CD14-positive monocyte (primary cell): ENCODE measurements at regions not wholly inside any gene's neighbourhood (a gene's known extent, or its start where the extent isn't known, plus 50 kb on each side); places are given as distances from the start of the nearest gene placed in this dataset.

Experiments used
- DNase-seq, 3 donors: peaks; one replicate each; pipeline ENCODE4 v3.0.0-alpha.2; 2011 to 2022
- H2AFZ ChIP-seq: 2 replicates; pipeline ENCODE4 v1.6.0; 2012; ENCODE audit warnings: mild to moderate bottlenecking, low read depth, low read length, inconsistent platforms; ENCODE audit not compliant: insufficient read depth, poor library complexity, severe bottlenecking
- H3K27ac ChIP-seq, 2 donors: 1 replicate in 1 of 2; 2 replicates in 1 of 2; pipeline ENCODE4 v1.5.1; 2012 to 2013; ENCODE audit warnings: low read length in 2 of 2, control low read depth in 1 of 2, inconsistent platforms in 1 of 2, low read depth in 1 of 2, mild to moderate bottlenecking in 1 of 2
- H3K27me3 ChIP-seq, 2 donors: one replicate each; pipeline versions ENCODE4 v1.6.0 to v1.6.1; 2011 to 2013; ENCODE audit warnings: low read length in 2 of 2; ENCODE audit not compliant: control insufficient read depth in 2 of 2, insufficient read depth in 2 of 2
- H3K36me3 ChIP-seq, 2 donors: replicated peaks in 1 of 2; 1 replicate in 1 of 2; 2 replicates in 1 of 2; pipeline versions ENCODE4 v1.5.1 to v1.6.1; 2012 to 2013; ENCODE audit warnings: low read length in 2 of 2, control low read depth in 1 of 2, inconsistent platforms in 1 of 2, mild to moderate bottlenecking in 1 of 2; ENCODE audit not compliant: insufficient read depth in 2 of 2, control insufficient read depth in 1 of 2
- H3K4me1 ChIP-seq, 2 donors: 1 replicate in 1 of 2; 2 replicates in 1 of 2; pipeline versions ENCODE4 v1.5.1 to v1.6.1; 2012 to 2013; ENCODE audit warnings: low read length in 2 of 2, control low read depth in 1 of 2, inconsistent platforms in 1 of 2, mild to moderate bottlenecking in 1 of 2, moderate library complexity in 1 of 2; ENCODE audit not compliant: insufficient read depth in 2 of 2, control insufficient read depth in 1 of 2
- H3K4me2 ChIP-seq: replicated peaks from 2 replicates; pipeline ENCODE3; 2012; ENCODE audit warnings: low read length, moderate library complexity, mild to moderate bottlenecking; ENCODE audit not compliant: poor library complexity, severe bottlenecking; ENCODE audit errors: extremely low read depth
- H3K4me3 ChIP-seq, 3 experiments: fragments of 200-600 bp in 1 of 3; sonication (generic) in 1 of 3; replicated peaks in 1 of 3; 1 replicate in 2 of 3; 2 replicates in 1 of 3; pipeline ENCODE4 v1.5.1; 2011 to 2013; ENCODE audit warnings: low read length in 3 of 3, mild to moderate bottlenecking in 3 of 3, control low read depth in 2 of 3, low read depth in 2 of 3, inconsistent platforms in 1 of 3, moderate library complexity in 1 of 3
- H3K79me2 ChIP-seq: 2 replicates; pipeline ENCODE4 v1.6.0; 2012; ENCODE audit warnings: mild to moderate bottlenecking, control low read depth, inconsistent platforms, low read length, moderate library complexity; ENCODE audit not compliant: insufficient read depth
- H3K9ac ChIP-seq: 2 replicates; pipeline ENCODE4 v1.6.0; 2017; ENCODE audit warnings: low read length, mild to moderate bottlenecking; ENCODE audit not compliant: insufficient read depth, poor library complexity, severe bottlenecking
- H3K9me3 ChIP-seq, 2 donors: replicated peaks in 1 of 2; 1 replicate in 1 of 2; 2 replicates in 1 of 2; pipeline versions ENCODE4 v1.5.1 to v1.6.1; 2012 to 2013; ENCODE audit warnings: low read length in 2 of 2, control low read depth in 1 of 2; ENCODE audit not compliant: control insufficient read depth in 1 of 2, insufficient read depth in 1 of 2
- H4K20me1 ChIP-seq: 2 replicates; pipeline ENCODE4 v1.6.0; 2012; ENCODE audit warnings: mild to moderate bottlenecking, low read length, control low read depth, moderate library complexity; ENCODE audit not compliant: insufficient read depth
- H3K27ac Mint-ChIP-seq, 7 donors: one replicate each; pipeline ENCODE4 v1.8.0; 2020; ENCODE audit warnings: mild to moderate bottlenecking in 7 of 7, mixed read lengths in 7 of 7, moderate library complexity in 6 of 7, inconsistent platforms in 2 of 7
- H3K27me3 Mint-ChIP-seq, 3 donors: one replicate each; pipeline ENCODE4 v1.8.0; 2021 to 2022; ENCODE audit warnings: low read depth in 3 of 3, mild to moderate bottlenecking in 3 of 3, mixed read lengths in 3 of 3, moderate library complexity in 3 of 3, inconsistent platforms in 1 of 3
- H3K36me3 Mint-ChIP-seq, 2 donors: one replicate each; pipeline ENCODE4 v1.8.0; 2020; ENCODE audit warnings: mixed read lengths in 2 of 2, inconsistent platforms in 1 of 2, mild to moderate bottlenecking in 1 of 2
- H3K4me1 Mint-ChIP-seq: one replicate; pipeline ENCODE4 v1.8.0; 2020; ENCODE audit warnings: mild to moderate bottlenecking, mixed read lengths
- H3K4me3 Mint-ChIP-seq, 2 donors: one replicate each; pipeline ENCODE4 v1.8.0; 2020; ENCODE audit warnings: mild to moderate bottlenecking in 2 of 2, mixed read lengths in 2 of 2, moderate library complexity in 1 of 2
- H3K9me3 Mint-ChIP-seq, 7 donors: one replicate each; pipeline ENCODE4 v1.8.0; 2020 to 2022; ENCODE audit warnings: mixed read lengths in 7 of 7, mild to moderate bottlenecking in 6 of 7, moderate library complexity in 6 of 7, inconsistent platforms in 2 of 7
- CTCF ChIP-seq: fragments of 200-600 bp; IDR thresholded peaks from one replicate; pipeline ENCODE4 v1.8.0; 2022; ENCODE audit warnings: antibody characterized with exemption, mild to moderate bottlenecking
- WGBS: methylation state at CpG from one replicate; pipeline ENCODE4 v1.1.5; 2013; ENCODE audit warnings: missing lambda C conversion rate; ENCODE audit not compliant: insufficient coverage; 5-methylcytosine and 5-hydroxymethylcytosine counted together
- intact Hi-C, 2 donors: fragments of 100-400 bp; cut with micrococcal nuclease; formaldehyde crosslinking; loops; one replicate each; pipeline versions ENCODE4 v1.15.0 to v1.15.1; 2023

- H3K27ac ChIP-seq: no peak overlapping the region
- no peaks in the 10 kb centered on the region for H3K4me1 ChIP-seq
- peaks cover 4 to 22% (median 9%) of the 10 kb centered on the region in 7 donors for H3K9me3 Mint-ChIP-seq
- no peak for DNase-seq
- H3K4me1 Mint-ChIP-seq: no peaks in the 10 kb centered on the region
- H3K36me3 ChIP-seq: no peaks in the 10 kb centered on the region
- no peak overlapping the region for H3K4me2 ChIP-seq
- no peak overlapping the region for H3K4me3 Mint-ChIP-seq
- no peak overlapping the region for H2AFZ ChIP-seq
- peaks cover 0 to 3% (median 0%) of the 10 kb centered on the region in 3 donors for H3K27me3 Mint-ChIP-seq
- H4K20me1 ChIP-seq: no peaks in the 10 kb centered on the region
- no peak overlapping the region for H3K9ac ChIP-seq
- H3K79me2 ChIP-seq: no peaks in the 10 kb centered on the region
- H3K9me3 ChIP-seq: peaks cover 0 to 3% of the 10 kb centered on the region in 2 donors
- H3K27me3 ChIP-seq: no peaks in the 10 kb centered on the region
- TF ChIP-seq CTCF: no peak
- no peak overlapping the region for H3K4me3 ChIP-seq
- no peak overlapping the region for H3K27ac Mint-ChIP-seq
- intact Hi-C loops: no loop called here
- H3K36me3 Mint-ChIP-seq: no peaks in the 10 kb centered on the region
Measured at GRCh38 chr13:23059173-23059572, 121.6 kb upstream of the SGCG start.

- Mint-ChIP-seq H3K9me3 (peaks cover 0 to 18% (median 8%) of the 10 kb centered on the region in 7 donors), H3K4me3 (no peak overlapping the region), H3K27ac (no peak overlapping the region), H3K27me3 (peaks cover 0 to 4% (median 0%) of the 10 kb centered on the region in 3 donors), H3K36me3 (no peaks in the 10 kb centered on the region), H3K4me1 (no peaks in the 10 kb centered on the region)
- no peak overlapping the region for H3K27ac ChIP-seq
- no peaks in the 10 kb centered on the region for H3K27me3 ChIP-seq
- no peaks in the 10 kb centered on the region for H3K36me3 ChIP-seq
- H2AFZ ChIP-seq: no peak overlapping the region
- DNase-seq: no peak
- 100% methylated on average over 1 of the region's 1 CpG for WGBS
- no peak overlapping the region for H3K4me2 ChIP-seq
- no peaks in the 10 kb centered on the region for H4K20me1 ChIP-seq
- H3K4me3 ChIP-seq: no peak overlapping the region
- H3K4me1 ChIP-seq: no peaks in the 10 kb centered on the region
- no peaks in the 10 kb centered on the region for H3K79me2 ChIP-seq
- no peak for TF ChIP-seq CTCF
- no peak overlapping the region for H3K9ac ChIP-seq
- intact Hi-C loops: no loop called here
- H3K9me3 ChIP-seq: peaks cover 0 to 3% of the 10 kb centered on the region in 2 donors
Measured at GRCh38 chr13:23060959-23061358, 119.8 kb upstream of the SGCG start.
